Keratinocyte (primary cell): ENCODE measurements at regions not wholly inside any gene's neighbourhood (a gene's known extent, or its start where the extent isn't known, plus 50 kb on each side); places are given as distances from the start of the nearest gene placed in this dataset.

Source experiments
- DNase-seq: peaks from one replicate; pipeline ENCODE4 v3.0.0-alpha.2; 2011; ENCODE audit warnings: low read depth, missing footprints, low spot score
- FAIRE-seq: peaks from 2 replicates; lab custom pipeline; 2011; peaks lifted over from hg19 to GRCh38; lab: Jason Lieb, UNC
- H2AFZ ChIP-seq: 2 replicates; pipeline ENCODE4 v1.6.0; 2012; ENCODE audit warnings: low read length, control low read depth, inconsistent platforms; ENCODE audit not compliant: control insufficient read depth
- H3K27ac ChIP-seq: 2 replicates; pipeline ENCODE4 v1.5.1; 2011; ENCODE audit warnings: low read length; ENCODE audit not compliant: control insufficient read depth, insufficient read depth
- H3K27me3 ChIP-seq: 3 replicates; pipeline ENCODE4 v1.6.0; 2011; ENCODE audit warnings: low read length; ENCODE audit not compliant: control insufficient read depth, insufficient read depth; ENCODE audit errors: extremely low read depth
- H3K36me3 ChIP-seq, 2 experiments: 2 replicates in 1 of 2; 3 replicates in 1 of 2; pipeline ENCODE4 v1.5.1; 2011; ENCODE audit warnings: low read length in 2 of 2, mild to moderate bottlenecking in 1 of 2; ENCODE audit not compliant: control insufficient read depth in 2 of 2, insufficient read depth in 2 of 2; ENCODE audit errors: extremely low read depth in 1 of 2
- H3K4me1 ChIP-seq: 3 replicates; pipeline ENCODE4 v1.5.1; 2011; ENCODE audit warnings: low read length; ENCODE audit not compliant: control insufficient read depth, insufficient read depth; ENCODE audit errors: extremely low read depth
- H3K4me2 ChIP-seq: 3 replicates; pipeline ENCODE4 v1.6.0; 2011; ENCODE audit warnings: low read depth, low read length; ENCODE audit not compliant: control insufficient read depth, insufficient read depth; ENCODE audit errors: extremely low read depth
- H3K4me3 ChIP-seq, 3 experiments: fragments of 200-600 bp in 1 of 3; sonication (generic) in 1 of 3; 2 replicates in 2 of 3; 3 replicates in 1 of 3; pipeline ENCODE4 v1.5.1; 2011 to 2016; ENCODE audit warnings: low read length in 3 of 3, mild to moderate bottlenecking in 3 of 3, control low read depth in 2 of 3, inconsistent platforms in 1 of 3, low read depth in 1 of 3, mixed read lengths in 1 of 3, mixed run types in 1 of 3, moderate library complexity in 1 of 3; ENCODE audit not compliant: control insufficient read depth in 2 of 3, insufficient read depth in 2 of 3; ENCODE audit errors: extremely low read depth in 1 of 3
- H3K79me2 ChIP-seq: 2 replicates; pipeline ENCODE4 v1.6.0; 2012; ENCODE audit warnings: low read length; ENCODE audit not compliant: control insufficient read depth, insufficient read depth
- H3K9ac ChIP-seq: 3 replicates; pipeline ENCODE4 v1.6.0; 2011; ENCODE audit warnings: low read length; ENCODE audit not compliant: control insufficient read depth, insufficient read depth; ENCODE audit errors: extremely low read depth
- H3K9me1 ChIP-seq: 3 replicates; pipeline ENCODE4 v1.6.0; 2011; ENCODE audit warnings: low read length; ENCODE audit not compliant: control insufficient read depth, insufficient read depth; ENCODE audit errors: extremely low read depth
- H3K9me3 ChIP-seq: 2 replicates; pipeline ENCODE4 v1.5.1; 2012; ENCODE audit warnings: low read depth, low read length; ENCODE audit not compliant: control insufficient read depth
- H4K20me1 ChIP-seq: 3 replicates; pipeline ENCODE4 v1.6.0; 2011; ENCODE audit warnings: low read length; ENCODE audit not compliant: control insufficient read depth, insufficient read depth; ENCODE audit errors: extremely low read depth
- CTCF ChIP-seq, 3 experiments: IDR thresholded peaks in 1 of 3; conservative IDR thresholded peaks in 1 of 3; optimal IDR thresholded peaks in 1 of 3; 2 replicates in 2 of 3; 3 replicates in 1 of 3; pipeline versions ENCODE3 to v1.5.1; 2011; ENCODE audit warnings: low read length in 3 of 3, mild to moderate bottlenecking in 3 of 3, moderate library complexity in 2 of 3, control low read depth in 1 of 3, inconsistent platforms in 1 of 3; ENCODE audit not compliant: insufficient read depth in 2 of 3; ENCODE audit errors: extremely low read depth in 1 of 3
- EZH2 ChIP-seq: IDR thresholded peaks from one replicate; pipeline ENCODE4 v1.6.1; 2012; ENCODE audit warnings: inconsistent platforms, mild to moderate bottlenecking, low read length, moderate library complexity
- dilution Hi-C: fragments of 300-500 bp; cut with MboI; formaldehyde crosslinking; loops from one replicate; pipeline ENCODE4 v1.7.0; 2020; ENCODE audit warnings: low sequenced_read_pairs; ENCODE audit not compliant: extremely low pct_ligation_motif_present

- Histone ChIP-seq H2AFZ (no peak overlapping the region), H3K27ac (no peak overlapping the region), H3K4me3 (no peak overlapping the region), H4K20me1 (no peaks in the 10 kb centered on the region), H3K9me3 (no peaks in the 10 kb centered on the region), H3K9me1 (no peaks in the 10 kb centered on the region), H3K27me3 (no peaks in the 10 kb centered on the region), H3K79me2 (no peaks in the 10 kb centered on the region), H3K4me1 (no peaks in the 10 kb centered on the region), H3K9ac (no peak overlapping the region), H3K36me3 (no peaks in the 10 kb centered on the region), H3K4me2 (no peak overlapping the region)
- TF ChIP-seq EZH2 (no peak), CTCF (optimal IDR thresholded peaks at IDR 0.05 in 1 of 3, IDR thresholded peaks at IDR 0.05 in 1 of 3, conservative IDR thresholded peaks at IDR 0.05 in 1 of 3; ENCODE audit: extremely low read depth in 1 of 3, insufficient read depth in 2 of 3, low read length in 3 of 3) (no peak)
- no peak for FAIRE-seq
- dilution Hi-C loops, result no loop called here
- DNase-seq, result no peak
These were observed 183.4 kb downstream of the PLPPR4 start for GRCh38 chr1:99447721-99448120.

GRCh38 chr1:99455760-99456159, 190.2 kb upstream of the PALMD start:
- Histone ChIP-seq H3K36me3 (no peaks in the 10 kb centered on the region), H3K9ac (no peak overlapping the region), H3K27me3 (no peaks in the 10 kb centered on the region), H3K4me1 (peaks cover 18% of the 10 kb centered on the region), H3K4me2 (no peak overlapping the region), H3K4me3 (no peak overlapping the region), H2AFZ (no peak overlapping the region), H3K27ac (no peak overlapping the region), H3K9me3 (no peaks in the 10 kb centered on the region), H4K20me1 (no peaks in the 10 kb centered on the region), H3K9me1 (no peaks in the 10 kb centered on the region), H3K79me2 (no peaks in the 10 kb centered on the region)
- dilution Hi-C loops, result no loop called here
- DNase-seq (no peak), FAIRE-seq (no peak)
- no peak for TF ChIP-seq CTCF (optimal IDR thresholded peaks at IDR 0.05 in 1 of 3, IDR thresholded peaks at IDR 0.05 in 1 of 3, conservative IDR thresholded peaks at IDR 0.05 in 1 of 3; ENCODE audit: extremely low read depth in 1 of 3, insufficient read depth in 2 of 3, low read length in 3 of 3)
- no peak for TF ChIP-seq EZH2
